Stimulated activated CD8-positive, alpha-beta memory T cell treated with anti-CD3 and anti-CD28 coated beads, Interleukin-12 subunit alpha, Interleukin-12 subunit beta, amount 100 ng/mL, for 1 hour (primary cell): ENCODE measurements at regions not wholly inside any gene's neighbourhood (a gene's known extent, or its start where the extent isn't known, plus 50 kb on each side); places are given as distances from the start of the nearest gene placed in this dataset.
"Not testable (repeated sequence)": the region's sequence is repeated elsewhere in the genome, so short reads cannot be mapped to it uniquely, and the experiment has no call there.

Source experiments
- DNase-seq: peaks from one replicate; pipeline ENCODE4 v3.0.0-alpha.2; 2020; ENCODE audit warnings: low read depth

DNA sequence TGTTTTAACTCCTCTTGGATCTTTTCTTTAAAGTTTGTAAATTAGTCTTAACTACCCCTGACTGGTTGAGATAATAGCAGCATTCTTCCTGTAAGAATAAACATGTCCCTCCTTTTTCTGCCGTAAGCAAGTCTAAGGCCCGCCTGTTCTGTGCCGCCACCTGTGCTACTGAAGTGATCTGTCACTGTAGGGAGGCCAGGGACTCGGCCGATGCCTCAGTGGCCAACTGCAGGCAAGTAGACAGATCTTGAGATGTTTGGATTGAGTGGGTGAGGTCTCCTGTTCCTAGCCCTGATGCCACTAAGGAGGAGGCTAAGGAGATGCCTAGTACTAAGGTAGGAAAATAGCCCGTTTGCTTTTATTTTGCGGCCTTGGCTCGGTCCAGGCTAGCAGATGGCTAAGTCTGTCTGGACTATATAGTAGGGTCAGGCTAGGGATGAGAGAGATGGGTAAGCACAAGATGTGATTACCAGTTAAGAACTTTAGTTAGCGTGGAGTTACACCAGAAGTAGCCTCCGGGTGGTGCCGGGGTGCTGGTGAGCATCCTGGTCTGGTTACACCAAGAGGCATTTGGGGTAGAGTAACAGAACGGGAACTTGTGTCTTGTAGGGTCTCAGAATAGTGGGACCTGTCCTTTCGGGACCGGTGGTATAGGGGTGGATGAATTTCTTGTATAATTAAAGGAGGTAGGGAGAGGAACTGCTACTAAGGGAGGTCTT is 584.2 kb downstream of the SUCLG1 start:
- DNase-seq = no peak

DNA sequence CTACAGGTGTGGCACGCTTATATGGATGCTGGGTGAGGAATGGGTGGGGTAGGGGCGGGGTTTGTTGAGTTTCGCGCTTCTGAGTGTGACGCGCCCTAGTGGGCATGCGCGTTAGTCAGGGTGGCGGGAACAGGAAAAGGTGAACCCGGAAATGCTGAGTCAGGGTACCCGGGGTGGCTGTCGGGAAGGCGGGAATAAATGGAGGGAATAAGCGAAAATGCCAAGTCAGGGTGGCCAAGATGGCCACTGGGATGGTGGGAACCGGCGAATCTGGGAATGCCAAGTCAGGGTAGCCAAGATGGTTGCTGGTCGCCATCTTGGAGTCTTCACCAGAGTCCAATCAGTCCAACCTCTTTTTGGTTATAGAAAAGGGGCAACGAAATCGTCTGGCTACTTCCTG is 585.0 kb downstream of the SUCLG1 start:
- no peak for DNase-seq

DNA sequence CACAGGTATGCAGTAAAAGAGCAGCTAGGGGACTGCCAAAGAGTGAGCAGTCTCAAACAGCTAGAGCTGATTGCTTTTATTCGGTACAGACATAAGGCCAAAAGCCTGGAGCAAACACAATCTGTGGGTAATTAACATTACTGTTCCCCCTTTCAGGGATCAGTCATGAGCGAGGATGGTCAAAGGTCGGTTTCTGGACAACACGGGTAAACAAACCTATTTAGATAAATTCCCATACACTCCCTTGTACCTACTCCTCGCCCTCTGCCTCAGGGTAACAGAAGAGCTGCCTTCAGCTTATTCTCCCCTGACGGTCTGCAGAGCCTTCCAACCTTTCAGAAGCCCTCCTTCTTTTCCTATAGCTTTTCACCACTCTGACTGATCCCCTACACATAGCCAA is 586.0 kb downstream of the SUCLG1 start:
- DNase-seq = no peak

DNA sequence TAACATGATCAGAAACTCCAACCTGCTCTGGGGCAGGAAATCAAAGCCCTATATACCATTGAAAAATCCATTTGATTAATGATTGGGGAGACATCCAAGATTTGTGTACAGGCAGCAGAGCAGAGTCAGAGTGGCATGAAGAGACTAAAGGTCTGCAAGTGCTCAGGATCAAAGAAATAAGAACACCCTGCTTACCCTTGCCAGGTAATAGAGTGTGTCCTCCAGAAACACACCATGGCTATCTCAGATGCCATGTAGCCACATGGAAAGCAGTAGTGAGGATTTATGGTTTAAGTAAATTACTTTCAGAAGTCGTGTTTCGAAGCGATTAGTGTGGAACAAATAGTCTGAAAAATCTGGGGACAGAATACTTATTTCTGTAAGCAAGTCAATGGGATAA is 592.9 kb downstream of the SUCLG1 start:
- DNase-seq = no peak

DNA sequence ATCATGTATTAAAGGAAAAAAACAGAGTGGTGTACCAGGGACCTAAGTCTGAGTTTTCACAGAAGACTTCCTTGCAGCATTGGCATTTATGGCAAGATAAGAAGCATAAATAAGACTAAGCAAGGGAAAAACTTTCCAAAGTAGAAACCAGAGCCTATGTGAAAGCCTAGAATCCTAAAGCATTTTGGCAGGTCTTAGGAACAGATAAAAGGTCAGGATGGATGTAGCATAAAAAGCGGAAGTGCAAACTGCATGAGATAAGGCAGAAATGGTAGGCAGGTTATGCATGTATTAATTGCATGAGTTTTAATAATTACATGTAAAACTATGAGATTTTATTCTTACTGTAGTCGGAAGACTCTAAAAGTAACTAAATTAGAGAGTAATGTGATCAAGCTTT is 596.5 kb downstream of the SUCLG1 start:
- no peak for DNase-seq

DNA sequence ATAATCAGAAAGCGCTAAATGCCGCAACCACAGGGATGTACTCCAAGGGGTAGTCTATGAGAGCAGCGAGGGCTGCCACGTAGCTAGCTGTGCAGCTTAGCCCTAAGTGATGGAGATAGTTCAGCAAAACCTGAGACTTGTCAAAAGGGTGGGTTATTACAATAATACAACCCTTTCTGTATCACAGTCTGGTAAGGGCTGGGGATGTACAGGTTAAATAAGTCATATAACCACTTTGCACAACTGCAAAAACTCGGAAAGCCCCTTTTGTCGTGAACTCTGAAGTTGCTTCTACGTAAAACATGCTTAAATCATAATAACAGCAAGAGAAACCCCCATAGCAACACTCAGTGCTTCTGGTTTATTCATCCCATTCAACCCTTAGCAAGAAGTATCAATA is 598.8 kb downstream of the SUCLG1 start:
- no peak for DNase-seq

DNA sequence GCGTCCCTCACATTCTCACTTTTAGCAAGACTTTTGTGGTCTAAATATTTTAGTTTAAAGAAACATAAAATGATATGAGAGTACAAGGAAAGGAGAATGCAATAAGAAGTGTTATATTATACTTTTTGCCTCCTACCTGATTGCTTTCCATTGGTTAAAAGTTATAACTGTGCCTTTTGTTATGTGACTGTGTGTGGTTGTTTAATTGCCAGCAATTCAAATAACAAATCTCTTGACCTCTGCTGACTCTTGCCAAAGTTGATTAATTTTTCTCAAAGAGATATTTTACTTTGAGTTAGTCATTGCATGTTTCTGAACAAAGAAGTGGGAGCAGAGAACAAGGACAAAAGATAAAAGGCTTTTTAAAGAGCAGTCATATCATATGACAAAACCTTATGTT is 599.5 kb downstream of the SUCLG1 start:
- DNase-seq = no peak

DNA sequence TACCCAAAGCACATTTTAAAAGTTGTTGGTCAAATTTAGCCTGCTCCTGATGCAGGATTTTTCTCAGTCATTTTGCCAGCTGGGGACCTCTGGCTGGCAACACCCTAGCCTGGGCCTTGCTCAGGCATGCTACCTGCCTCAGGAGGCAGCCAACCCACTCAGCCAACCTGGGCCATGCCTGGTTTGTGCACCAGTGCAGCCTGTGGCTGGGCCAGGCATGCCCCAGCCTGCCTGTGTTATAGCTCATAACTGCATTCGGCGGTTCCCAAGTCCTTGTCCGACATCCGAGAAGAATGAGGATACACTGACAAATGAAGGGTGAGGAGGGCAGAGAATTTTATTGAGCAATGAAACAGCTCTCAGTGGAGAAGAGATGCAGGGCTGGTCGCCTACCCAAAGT is 608.0 kb downstream of the SUCLG1 start:
- DNase-seq = no peak

DNA sequence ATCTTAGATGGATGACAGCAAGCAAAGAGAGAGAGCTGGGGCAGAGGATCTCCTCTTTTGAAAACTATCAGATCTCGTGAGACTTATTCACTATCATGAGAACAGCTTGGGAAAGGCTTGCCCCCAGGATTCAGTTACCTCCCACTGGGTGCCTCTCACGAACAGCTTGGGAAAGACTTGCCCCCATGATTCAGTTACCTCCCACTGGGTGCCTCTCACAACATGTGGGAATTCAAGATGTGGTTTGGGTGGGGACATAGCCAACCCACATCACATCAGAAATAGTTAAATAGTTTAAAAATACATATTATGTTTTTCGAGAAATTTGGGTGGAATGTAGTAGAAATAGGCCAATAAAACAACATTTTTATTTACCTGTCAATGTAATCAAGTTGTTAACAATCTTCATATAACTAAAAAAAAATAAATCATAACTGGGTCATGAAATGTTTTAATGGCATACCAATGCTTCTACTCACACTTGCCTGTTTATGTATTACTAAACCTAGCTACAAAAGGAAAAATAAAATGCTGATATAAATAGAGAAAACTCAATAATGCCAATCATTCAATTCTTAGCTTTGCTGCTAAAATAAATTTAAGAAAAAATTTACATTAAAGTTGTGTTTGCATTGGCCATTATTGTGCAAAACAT is 608.9 kb downstream of the SUCLG1 start:
- DNase-seq = no peak

DNA sequence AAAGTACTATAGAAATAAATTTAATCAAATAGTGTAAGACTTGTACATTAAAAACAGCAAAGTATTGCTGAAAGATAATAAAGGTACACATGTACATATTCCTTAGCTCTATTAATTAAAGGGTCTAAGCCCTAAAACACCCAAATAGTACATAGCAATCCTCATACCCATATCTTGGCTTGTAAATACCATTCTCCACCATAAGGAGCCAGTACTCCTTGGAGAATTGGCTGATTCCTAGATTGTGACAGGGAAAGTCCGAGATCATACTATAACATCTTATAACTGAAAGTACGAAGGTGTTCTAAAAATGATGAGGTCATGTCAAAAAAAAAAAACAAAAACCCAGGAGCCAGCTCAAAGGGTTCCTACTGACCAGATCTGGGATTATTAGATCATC is 614.6 kb downstream of the SUCLG1 start:
- no peak for DNase-seq

DNA sequence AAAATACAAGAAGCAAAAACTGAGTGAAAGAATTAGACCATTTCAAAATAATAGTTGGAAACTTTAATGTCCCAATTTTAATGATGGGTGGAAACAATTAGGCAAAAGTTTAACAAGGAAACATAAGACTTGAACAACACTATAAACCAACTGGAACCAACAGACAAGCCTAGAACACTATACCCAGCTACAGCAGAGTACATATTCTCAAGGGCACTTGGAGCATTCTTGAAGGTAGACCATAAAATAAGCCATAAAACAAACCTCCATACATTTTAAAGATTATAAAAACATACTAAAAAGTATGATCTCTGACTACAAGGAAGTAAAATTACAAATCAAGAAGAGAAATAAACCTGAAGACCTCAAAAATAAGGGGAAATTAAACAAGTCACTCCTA is 616.7 kb downstream of the SUCLG1 start:
- no peak for DNase-seq

DNA sequence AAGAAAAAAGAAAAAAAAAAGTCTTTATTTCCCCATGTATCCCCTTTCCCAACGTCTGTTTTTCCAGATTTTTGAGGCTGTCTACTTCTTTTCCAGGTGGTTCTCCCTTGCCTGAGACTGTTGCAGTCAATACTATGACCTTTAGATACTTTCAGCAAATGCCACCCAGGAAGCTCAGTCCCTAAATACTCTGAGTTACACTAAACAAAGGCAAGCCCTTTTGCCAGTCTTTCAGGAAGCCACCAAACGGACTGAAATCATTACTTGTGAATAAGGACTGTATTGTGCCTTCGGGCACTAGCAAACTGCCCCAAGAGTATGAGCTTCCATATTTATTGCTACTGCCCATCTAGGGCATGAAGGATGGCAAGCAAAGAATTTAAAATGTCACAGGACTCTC is 621.3 kb downstream of the SUCLG1 start:
- DNase-seq = no peak

DNA sequence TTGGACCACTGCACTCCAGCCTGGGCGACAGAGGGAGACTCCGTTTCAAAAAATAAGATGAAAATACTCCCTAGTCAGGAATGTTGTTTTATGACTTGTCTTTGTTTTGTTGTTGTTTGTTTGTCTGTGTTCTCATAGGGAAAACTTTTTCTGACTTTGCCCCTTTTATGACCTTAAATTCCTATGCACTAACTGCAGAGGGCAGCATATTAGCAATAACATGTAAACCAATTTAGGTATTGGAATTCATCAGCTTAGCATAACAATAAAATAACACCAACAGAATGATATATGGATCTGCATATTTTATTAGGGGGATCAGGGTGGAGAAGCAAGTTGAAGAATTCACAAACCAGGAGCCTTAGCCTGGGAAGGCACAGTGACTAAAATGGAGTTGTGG is 631.5 kb downstream of the SUCLG1 start:
- DNase-seq = no peak

DNA sequence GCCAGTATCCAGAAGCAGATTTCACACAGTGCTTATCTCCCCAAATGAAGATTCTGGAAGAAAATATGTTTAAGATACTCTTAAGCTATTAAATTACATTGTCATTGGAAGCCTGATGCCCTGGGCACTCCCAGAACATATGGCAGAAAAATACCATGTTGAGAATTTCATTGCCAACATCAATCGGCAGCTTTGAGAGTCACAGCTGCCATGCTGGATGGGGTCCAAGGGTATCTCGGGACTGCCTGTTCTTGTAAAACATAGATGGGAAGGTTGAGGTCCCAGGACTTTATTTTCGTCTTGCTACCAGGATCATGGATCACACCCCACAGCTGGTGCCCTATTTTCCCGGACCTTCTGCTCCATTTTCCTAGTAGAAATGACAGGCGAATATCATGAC is 632.5 kb downstream of the SUCLG1 start:
- no peak for DNase-seq

DNA sequence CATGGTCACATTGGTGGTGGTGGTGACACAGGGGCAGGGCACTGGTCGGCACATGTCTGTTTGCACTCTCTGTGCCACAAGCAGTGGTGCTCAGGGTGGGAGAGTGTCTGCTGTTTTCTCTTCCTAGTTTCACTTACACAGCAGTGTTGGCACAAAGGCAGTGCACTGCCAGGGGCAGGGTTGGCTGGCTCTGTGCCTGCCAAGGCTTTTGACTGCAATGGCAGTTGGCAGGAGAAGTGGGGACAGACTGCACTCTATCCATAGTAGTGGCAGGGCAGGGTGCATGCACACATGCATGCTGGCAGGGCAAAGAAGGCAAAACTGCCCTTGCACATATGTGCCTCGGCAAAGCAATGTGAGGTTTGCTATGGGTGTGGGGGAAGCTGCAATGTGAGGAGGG is 635.9 kb downstream of the SUCLG1 start:
- DNase-seq = no peak

DNA sequence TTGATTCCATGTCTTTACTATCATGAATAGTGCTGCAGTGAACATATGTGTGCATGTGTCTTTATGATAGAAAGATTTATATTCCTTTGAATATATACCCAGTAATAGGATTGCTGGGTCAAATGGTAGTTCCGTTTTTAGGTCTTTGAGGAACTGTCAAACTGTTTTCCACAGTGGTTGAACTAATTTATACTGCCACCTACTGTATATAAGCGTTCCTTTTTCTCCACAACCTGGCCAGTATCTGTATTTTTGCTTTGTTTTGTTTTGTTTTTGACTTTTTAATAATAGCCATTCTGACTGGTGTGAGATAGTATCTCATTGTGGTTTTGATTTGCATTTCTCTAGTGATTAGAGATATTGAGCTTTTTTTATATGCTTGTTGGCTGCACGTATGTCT is 641.6 kb downstream of the SUCLG1 start:
- DNase-seq = no peak

DNA sequence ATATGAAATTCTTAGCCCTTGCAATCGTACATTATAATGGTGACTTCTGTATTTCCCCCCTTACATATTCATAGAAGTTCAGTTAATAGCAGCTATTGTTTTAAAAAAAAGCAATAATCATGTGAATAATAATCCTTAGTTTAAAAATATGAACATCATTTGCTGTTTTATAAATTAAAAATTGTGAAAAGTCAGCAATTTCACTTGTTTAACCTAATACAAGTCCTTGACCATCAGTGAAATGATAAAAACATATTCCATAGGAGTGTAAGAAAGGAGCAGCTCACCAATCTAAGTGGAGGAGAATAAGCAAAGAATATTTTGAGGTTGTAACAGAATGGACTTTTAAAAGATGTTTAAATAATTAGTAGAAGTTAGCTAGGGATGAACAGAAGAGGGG is 650.2 kb downstream of the SUCLG1 start:
- no peak for DNase-seq

DNA sequence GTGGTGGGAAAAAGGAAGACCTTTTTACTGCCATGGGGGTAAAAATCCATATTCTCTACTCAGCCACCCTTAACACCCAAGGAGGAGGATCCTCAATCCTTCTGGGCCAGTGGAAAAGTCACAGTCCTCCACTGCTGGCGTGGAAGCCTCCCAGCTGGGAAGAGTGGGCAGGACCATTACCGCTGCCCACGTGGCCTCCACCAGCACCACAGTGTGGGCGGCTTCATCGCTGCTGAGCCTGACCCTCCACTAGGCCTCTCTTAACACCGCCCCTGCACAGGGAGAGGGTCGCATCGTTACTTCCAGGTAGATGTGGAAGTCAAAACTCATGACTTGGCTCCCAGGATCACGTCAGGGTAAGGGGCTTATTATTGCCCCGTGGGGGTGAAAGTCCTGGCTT is 656.5 kb downstream of the SUCLG1 start:
- no peak for DNase-seq

DNA sequence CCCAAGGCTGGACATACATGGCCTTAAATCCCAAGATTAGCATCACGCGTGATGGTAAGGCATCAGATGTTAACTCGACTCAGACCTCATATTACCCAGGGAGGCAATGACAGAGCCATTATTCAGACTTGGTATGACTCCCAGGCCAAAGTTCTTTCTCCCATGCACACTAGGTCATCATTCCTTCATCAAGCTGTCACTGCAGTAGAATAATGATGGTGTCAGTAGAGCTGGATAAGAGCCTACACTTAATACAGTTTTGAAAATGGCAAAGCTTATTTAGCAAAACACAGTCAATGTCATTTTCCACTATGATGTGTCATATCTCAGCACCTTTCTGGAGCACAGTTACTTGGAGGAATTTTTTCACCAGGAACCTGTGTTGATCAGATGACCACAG is 663.3 kb downstream of the SUCLG1 start:
- no peak for DNase-seq

DNA sequence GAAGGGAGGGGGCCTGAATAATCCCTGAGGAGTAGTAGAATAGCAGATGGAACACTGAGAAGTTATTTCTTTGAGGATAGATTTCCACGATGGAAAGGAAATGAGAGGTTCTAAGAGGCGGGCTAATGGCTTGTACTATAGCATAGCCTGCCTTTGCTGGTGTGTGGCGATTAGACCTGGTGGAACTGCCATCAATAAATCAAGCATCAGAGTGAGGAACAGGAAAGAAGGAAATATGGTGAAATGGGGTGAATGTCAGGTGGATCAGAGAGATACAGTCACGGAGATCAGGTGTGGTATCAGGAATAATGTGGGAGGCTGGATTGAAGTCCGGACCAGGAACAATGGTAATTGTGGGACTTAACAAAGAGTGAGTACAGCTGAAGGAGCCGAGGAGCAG is 668.6 kb downstream of the SUCLG1 start:
- not testable (repeated sequence) for DNase-seq

DNA sequence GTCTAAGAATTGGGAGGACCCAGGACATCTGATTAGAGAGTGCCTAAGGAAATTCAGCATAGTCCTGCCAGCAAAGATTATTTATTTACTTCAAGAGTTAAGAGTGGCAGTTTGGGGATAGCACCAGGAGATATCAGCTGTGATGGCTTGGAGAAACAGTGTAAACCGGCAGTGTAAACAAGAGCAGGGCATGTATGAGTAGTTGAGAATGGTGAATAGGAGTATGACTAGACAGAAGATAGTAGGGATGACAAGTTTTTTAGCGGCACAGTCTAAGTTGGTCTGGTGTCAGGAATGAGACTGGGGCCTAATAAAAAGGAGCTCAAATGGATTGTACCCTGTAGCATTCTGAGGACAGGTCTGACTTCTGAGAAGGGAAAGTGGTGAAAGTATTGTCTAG is 669.4 kb downstream of the SUCLG1 start:
- DNase-seq = not testable (repeated sequence)

DNA sequence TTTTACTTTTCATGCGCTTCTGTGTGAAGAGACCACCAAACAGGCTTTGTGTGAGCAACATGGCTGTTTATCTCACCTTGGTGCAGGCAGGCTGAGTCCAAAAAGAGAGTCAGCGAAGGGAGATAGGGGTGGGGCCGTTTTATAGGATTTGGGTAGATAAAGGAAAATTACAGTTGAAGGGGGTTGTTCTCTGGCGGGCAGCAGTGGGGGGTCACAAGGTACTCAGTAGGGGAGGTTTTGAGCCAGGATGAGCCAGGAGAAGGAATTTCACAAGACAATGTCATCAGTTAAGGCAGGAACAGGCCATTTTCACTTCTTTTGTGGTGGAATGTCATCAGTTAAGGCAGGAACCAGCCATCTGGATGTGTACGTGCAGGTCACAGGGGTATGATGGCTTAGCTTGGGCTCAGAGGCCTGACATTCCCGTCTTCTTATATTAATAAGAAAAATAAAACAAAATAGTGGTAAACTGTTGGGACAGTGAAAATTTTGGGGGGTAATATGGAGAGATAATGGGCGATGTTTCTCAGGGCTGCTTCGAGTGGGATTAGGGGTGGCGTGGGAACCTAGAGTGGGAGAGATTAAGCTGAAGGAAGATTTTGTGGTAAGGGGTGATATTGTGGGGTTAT is 670.0 kb downstream of the SUCLG1 start:
- DNase-seq = not testable (repeated sequence)

DNA sequence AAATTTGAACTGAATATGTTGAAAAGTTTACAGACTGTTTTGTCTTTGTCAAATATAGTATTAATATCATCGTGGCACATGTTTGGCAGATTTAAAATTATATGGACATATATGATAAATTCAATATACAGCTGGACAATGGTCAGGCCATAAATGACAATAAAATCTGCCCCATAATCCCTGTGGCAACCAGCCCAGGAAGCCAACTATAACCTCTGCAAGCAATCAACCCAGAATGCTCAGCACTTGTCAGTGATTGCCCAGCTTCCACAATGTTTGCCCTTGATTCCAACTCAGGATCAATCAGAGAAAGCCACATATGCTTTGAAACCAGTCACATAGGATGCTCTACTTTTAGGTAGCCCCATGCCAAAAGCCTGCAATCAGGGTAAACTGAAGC is 671.9 kb downstream of the SUCLG1 start:
- DNase-seq = no peak

DNA sequence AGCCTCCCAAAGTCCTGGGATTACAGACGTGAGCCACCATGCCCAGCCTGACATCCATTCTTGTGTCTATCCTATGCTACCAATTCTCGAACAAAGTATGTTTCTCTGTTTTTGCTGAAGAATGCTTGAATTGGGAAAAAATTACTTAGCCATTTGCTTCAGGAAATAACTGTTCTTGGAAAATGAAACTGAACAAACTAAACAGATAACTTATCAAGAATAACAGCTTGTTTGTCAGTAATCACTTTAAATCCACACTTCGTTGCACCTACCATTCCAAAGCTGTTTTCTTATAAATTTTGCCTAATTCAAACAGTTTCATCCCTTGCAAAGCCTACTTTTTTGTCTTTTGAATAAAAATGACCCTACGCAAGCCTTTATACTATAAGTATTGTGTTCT is 672.9 kb downstream of the SUCLG1 start:
- no peak for DNase-seq
